Fibroblast of lung (primary cell): ENCODE measurements at regions not wholly inside any gene's neighbourhood (a gene's known extent, or its start where the extent isn't known, plus 50 kb on each side); places are given as distances from the start of the nearest gene placed in this dataset.

Experiments
- DNase-seq, 2 donors: peaks; one replicate each; pipeline versions ENCODE4 v3.0.0 to v3.0.0-alpha.2; 2010; ENCODE audit warnings: low read depth in 2 of 2
- H2AFZ ChIP-seq: 2 replicates; pipeline ENCODE4 v1.5.1; 2012; ENCODE audit warnings: low read length, control low read depth, inconsistent platforms
- H3K27ac ChIP-seq: 2 replicates; pipeline ENCODE4 v1.5.1; 2011; ENCODE audit warnings: low read length, control low read depth; ENCODE audit not compliant: insufficient read depth
- H3K27me3 ChIP-seq: 2 replicates; pipeline ENCODE4 v1.5.1; 2011; ENCODE audit warnings: mild to moderate bottlenecking, low read length; ENCODE audit not compliant: control insufficient read depth, insufficient read depth
- H3K36me3 ChIP-seq: 2 replicates; pipeline ENCODE4 v1.5.1; 2011; ENCODE audit warnings: low read length; ENCODE audit not compliant: control insufficient read depth, insufficient read depth
- H3K4me1 ChIP-seq: 2 replicates; pipeline ENCODE4 v1.5.1; 2011; ENCODE audit warnings: low read length; ENCODE audit not compliant: control insufficient read depth, insufficient read depth; ENCODE audit errors: extremely low read depth
- H3K4me2 ChIP-seq: 2 replicates; pipeline ENCODE4 v1.5.1; 2011; ENCODE audit warnings: low read length, control low read depth; ENCODE audit not compliant: insufficient read depth; ENCODE audit errors: extremely low read depth
- H3K4me3 ChIP-seq, 4 experiments: fragments of 200-600 bp in 1 of 4; sonication (generic) in 1 of 4; replicated peaks in 1 of 4; 2 replicates each; pipeline ENCODE4 v1.5.1; 2011 to 2016; ENCODE audit warnings: low read length in 4 of 4, low read depth in 3 of 4, mild to moderate bottlenecking in 3 of 4, control low read depth in 2 of 4, inconsistent platforms in 1 of 4, mixed read lengths in 1 of 4; ENCODE audit not compliant: insufficient read depth in 1 of 4; ENCODE audit errors: control extremely low read depth in 1 of 4
- H3K79me2 ChIP-seq: 2 replicates; pipeline ENCODE4 v1.5.1; 2012; ENCODE audit warnings: mild to moderate bottlenecking, low read length, inconsistent platforms; ENCODE audit not compliant: control insufficient read depth, insufficient read depth
- H3K9ac ChIP-seq: 2 replicates; pipeline ENCODE4 v1.5.1; 2011; ENCODE audit warnings: mild to moderate bottlenecking, low read length, control low read depth; ENCODE audit not compliant: insufficient read depth
- H3K9me3 ChIP-seq: 2 replicates; pipeline ENCODE4 v1.5.1; 2012; ENCODE audit warnings: low read depth, low read length; ENCODE audit not compliant: control insufficient read depth, insufficient read depth
- H4K20me1 ChIP-seq: 2 replicates; pipeline ENCODE4 v1.5.1; 2011; ENCODE audit warnings: low read length; ENCODE audit not compliant: control insufficient read depth, insufficient read depth; ENCODE audit errors: extremely low read depth
- CTCF ChIP-seq, 2 donors: IDR thresholded peaks in 1 of 2; conservative IDR thresholded peaks in 1 of 2; 1 replicate in 1 of 2; 2 replicates in 1 of 2; pipeline ENCODE4 v1.5.1; 2011 to 2012; ENCODE audit warnings: low read length in 2 of 2, control low read depth in 1 of 2, inconsistent platforms in 1 of 2, low read depth in 1 of 2, mild to moderate bottlenecking in 1 of 2
- EZH2 ChIP-seq: IDR thresholded peaks from 2 replicates; pipeline ENCODE4 v1.5.1; 2012; ENCODE audit warnings: low read length, control low read depth, mild to moderate bottlenecking; ENCODE audit errors: missing control alignments

- no peaks in the 10 kb centered on the region for H3K27me3 ChIP-seq
- DNase-seq: no peak
- H3K27ac ChIP-seq: no peak overlapping the region
- no peaks in the 10 kb centered on the region for H3K9me3 ChIP-seq
- no peaks in the 10 kb centered on the region for H3K36me3 ChIP-seq
- no peaks in the 10 kb centered on the region for H3K79me2 ChIP-seq
- no peak overlapping the region for H3K4me3 ChIP-seq
- H3K4me1 ChIP-seq: no peaks in the 10 kb centered on the region
- no peak overlapping the region for H2AFZ ChIP-seq
- H3K4me2 ChIP-seq: no peak overlapping the region
- H4K20me1 ChIP-seq: no peaks in the 10 kb centered on the region
- no peak overlapping the region for H3K9ac ChIP-seq
- TF ChIP-seq EZH2: no peak
- TF ChIP-seq CTCF (conservative IDR thresholded peaks at IDR 0.05 in 1 of 2, IDR thresholded peaks at IDR 0.05 in 1 of 2; ENCODE audit: low read depth in 1 of 2, low read length in 2 of 2): no peak
Measured at GRCh38 chr2:6723865-6724604, 141.7 kb downstream of the CMPK2 start.

GRCh38 chr2:6724605-6725140, 141.0 kb downstream of the CMPK2 start:
- Histone ChIP-seq H4K20me1 (no peaks in the 10 kb centered on the region), H3K36me3 (no peaks in the 10 kb centered on the region), H3K27me3 (no peaks in the 10 kb centered on the region), H3K27ac (no peak overlapping the region), H3K4me3 (no peak overlapping the region), H3K9ac (no peak overlapping the region), H3K4me2 (no peak overlapping the region), H3K9me3 (no peaks in the 10 kb centered on the region), H2AFZ (no peak overlapping the region), H3K79me2 (no peaks in the 10 kb centered on the region), H3K4me1 (no peaks in the 10 kb centered on the region)
- no peak for TF ChIP-seq CTCF (conservative IDR thresholded peaks at IDR 0.05 in 1 of 2, IDR thresholded peaks at IDR 0.05 in 1 of 2; ENCODE audit: low read depth in 1 of 2, low read length in 2 of 2)
- TF ChIP-seq EZH2: no peak
- no peak for DNase-seq

- H3K79me2 ChIP-seq: no peaks in the 10 kb centered on the region
- H3K36me3 ChIP-seq: no peaks in the 10 kb centered on the region
- H2AFZ ChIP-seq: no peak overlapping the region
- H3K9me3 ChIP-seq: no peaks in the 10 kb centered on the region
- no peaks in the 10 kb centered on the region for H3K27me3 ChIP-seq
- no peaks in the 10 kb centered on the region for H3K4me1 ChIP-seq
- H3K4me3 ChIP-seq: no peak overlapping the region
- TF ChIP-seq EZH2 (no peak), CTCF (conservative IDR thresholded peaks at IDR 0.05 in 1 of 2, IDR thresholded peaks at IDR 0.05 in 1 of 2; ENCODE audit: low read depth in 1 of 2, low read length in 2 of 2) (no peak)
- H3K9ac ChIP-seq: no peak overlapping the region
- H4K20me1 ChIP-seq: no peaks in the 10 kb centered on the region
- no peak overlapping the region for H3K4me2 ChIP-seq
- no peak for DNase-seq
- no peak overlapping the region for H3K27ac ChIP-seq
Measured at GRCh38 chr2:6728156-6728555, 137.6 kb downstream of the CMPK2 start.
